ENCODE measurements at regions not wholly inside any gene's neighbourhood (a gene's known extent, or its start where the extent isn't known, plus 50 kb on each side); places are given as distances from the start of the nearest gene placed in this dataset.

- Histone ChIP-seq H2AFZ (replicated peaks) (no peak overlapping the region), H3K4me3 (no peak overlapping the region), H3K27me3 (no peaks in the 10 kb centered on the region), H3K9me3 (ENCODE audit: low read depth) (no peaks in the 10 kb centered on the region), H3K36me3 (no peaks in the 10 kb centered on the region), H3K9ac (no peak overlapping the region), H3K27ac (no peak overlapping the region), H3K4me2 (no peak overlapping the region), H3K4me1 (peaks cover 10% of the 10 kb centered on the region), H3F3A (ENCODE audit: low read depth) (no peaks in the 10 kb centered on the region), H4K20me1 (ENCODE audit: low read depth) (no peaks in the 10 kb centered on the region), H3K79me2 (ENCODE audit: low read depth) (no peaks in the 10 kb centered on the region)
- Mint-ChIP-seq H3K4me3 (no peak overlapping the region), H3K27ac (no peak overlapping the region), H3K36me3 (no peaks in the 10 kb centered on the region), H3K27me3 (ENCODE audit: insufficient read depth, low read depth) (peaks cover 11% of the 10 kb centered on the region), H3K9me3 (peaks cover 3% of the 10 kb centered on the region), H3K4me1 (peaks cover 20% of the 10 kb centered on the region)
- DNase-seq (ENCODE audit: low spot score) = no peak
- no peak for TF ChIP-seq EZH2 (IDR thresholded peaks at IDR 0.05)
- TF ChIP-seq EZH2phosphoT487 (IDR thresholded peaks at IDR 0.05) = no peak
- TF ChIP-seq CTCF (IDR thresholded peaks at IDR 0.05) = no peak
Measured at GRCh38 chr9:96160168-96160567, 141.8 kb downstream of the HSD17B3 start.

DNA sequence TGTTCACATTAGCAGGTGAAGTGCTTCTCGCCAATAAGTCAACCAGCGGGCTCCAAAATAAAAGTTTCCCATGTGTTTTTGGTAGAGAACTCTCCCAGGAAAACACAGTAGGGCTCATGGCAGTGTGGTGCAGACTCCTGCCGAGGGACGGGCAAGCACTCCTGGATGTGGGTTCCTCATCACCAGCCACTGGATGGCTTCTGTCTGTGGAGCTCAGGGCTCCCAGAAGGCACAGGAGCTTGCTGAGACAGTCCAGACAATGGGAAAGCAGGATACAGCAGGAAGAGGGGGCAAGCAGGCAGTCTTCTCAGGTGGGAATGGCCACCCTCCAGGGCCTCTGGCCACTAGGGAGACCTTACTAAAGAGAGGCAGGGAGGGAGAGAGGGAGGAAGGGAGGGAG lies 142.4 kb downstream of the HSD17B3 start:
- Histone ChIP-seq H4K20me1 (ENCODE audit: low read depth) (no peaks in the 10 kb centered on the region), H3K4me3 (no peak overlapping the region), H3K79me2 (ENCODE audit: low read depth) (no peaks in the 10 kb centered on the region), H3K27me3 (no peaks in the 10 kb centered on the region), H3K4me1 (peaks cover 10% of the 10 kb centered on the region), H3K36me3 (no peaks in the 10 kb centered on the region), H3K9ac (no peak overlapping the region), H3K4me2 (no peak overlapping the region), H3K9me3 (ENCODE audit: low read depth) (no peaks in the 10 kb centered on the region), H3K27ac (no peak overlapping the region), H2AFZ (replicated peaks) (no peak overlapping the region), H3F3A (ENCODE audit: low read depth) (no peaks in the 10 kb centered on the region)
- Mint-ChIP-seq H3K27ac (no peak overlapping the region), H3K27me3 (ENCODE audit: insufficient read depth, low read depth) (peaks cover 11% of the 10 kb centered on the region), H3K9me3 (peaks cover 3% of the 10 kb centered on the region), H3K4me1 (peaks cover 20% of the 10 kb centered on the region), H3K4me3 (no peak overlapping the region), H3K36me3 (no peaks in the 10 kb centered on the region)
- no peak for DNase-seq (ENCODE audit: low spot score)
- TF ChIP-seq EZH2phosphoT487 (IDR thresholded peaks at IDR 0.05) (no peak), EZH2 (IDR thresholded peaks at IDR 0.05) (no peak), CTCF (IDR thresholded peaks at IDR 0.05) (no peak)

- Histone ChIP-seq H3K4me3 (no peak overlapping the region), H3K4me2 (no peak overlapping the region), H3K27me3 (no peaks in the 10 kb centered on the region), H3K4me1 (peaks cover 10% of the 10 kb centered on the region), H3F3A (ENCODE audit: low read depth) (no peaks in the 10 kb centered on the region), H4K20me1 (ENCODE audit: low read depth) (no peaks in the 10 kb centered on the region), H3K79me2 (ENCODE audit: low read depth) (no peaks in the 10 kb centered on the region), H3K9me3 (ENCODE audit: low read depth) (no peaks in the 10 kb centered on the region), H3K27ac (no peak overlapping the region), H3K9ac (no peak overlapping the region), H3K36me3 (no peaks in the 10 kb centered on the region), H2AFZ (replicated peaks) (no peak overlapping the region)
- peaks cover 13% of the 10 kb centered on the region for H3K27me3 Mint-ChIP-seq (ENCODE audit: insufficient read depth, low read depth)
- DNase-seq (ENCODE audit: low spot score) = no peak
- H3K36me3 Mint-ChIP-seq = no peaks in the 10 kb centered on the region
- peaks cover 3% of the 10 kb centered on the region for H3K9me3 Mint-ChIP-seq
- no peak overlapping the region for H3K27ac Mint-ChIP-seq
- no peak overlapping the region for H3K4me3 Mint-ChIP-seq
- no peak for TF ChIP-seq EZH2phosphoT487 (IDR thresholded peaks at IDR 0.05)
- TF ChIP-seq EZH2 (IDR thresholded peaks at IDR 0.05) = no peak
- no peak for TF ChIP-seq CTCF (IDR thresholded peaks at IDR 0.05)
- peaks cover 20% of the 10 kb centered on the region for H3K4me1 Mint-ChIP-seq
Measured at GRCh38 chr9:96158909-96159575, 142.9 kb downstream of the HSD17B3 start.
